GM12891 (cell line): ENCODE measurements at regions not wholly inside any gene's neighbourhood (a gene's known extent, or its start where the extent isn't known, plus 50 kb on each side); places are given as distances from the start of the nearest gene placed in this dataset.

ENCODE experiments used
- POLR2A ChIP-seq: IDR thresholded peaks from 2 replicates; pipeline ENCODE4 v1.6.1; 2011; ENCODE audit warnings: low read depth, low read length, control low read depth
- POLR2AphosphoS5 ChIP-seq: IDR thresholded peaks from 2 replicates; pipeline ENCODE4 v1.6.1; 2011; ENCODE audit warnings: low read depth, low read length, control low read depth
- POU2F2 ChIP-seq: IDR thresholded peaks from 2 replicates; pipeline ENCODE4 v1.6.1; 2011; ENCODE audit warnings: low read depth, mild to moderate bottlenecking, control low read depth, low read length, moderate library complexity
- SPI1 ChIP-seq: IDR thresholded peaks from 2 replicates; pipeline ENCODE4 v1.6.1; 2011; ENCODE audit warnings: low read depth, low read length, control low read depth
- TAF1 ChIP-seq: IDR thresholded peaks from 2 replicates; pipeline ENCODE4 v1.6.1; 2011; ENCODE audit warnings: low read depth, low read length, control low read depth

GRCh38 chr10:106502641-106503040 lies 661.9 kb downstream of the SORCS1 start:
- TF ChIP-seq POLR2A = no peak
- TF ChIP-seq SPI1 = no peak
- no peak for TF ChIP-seq TAF1
- TF ChIP-seq POLR2AphosphoS5 = no peak
- TF ChIP-seq POU2F2 = no peak
